OCI-LY3 (cell line): ENCODE measurements at regions not wholly inside any gene's neighbourhood (a gene's known extent, or its start where the extent isn't known, plus 50 kb on each side); places are given as distances from the start of the nearest gene placed in this dataset.

Source experiments
- H2AFZ ChIP-seq: fragments of 200-600, 300-600 bp; shearing (Covaris generic); 2 replicates; pipeline ENCODE4 v1.6.0; 2014; ENCODE audit warnings: antibody characterized with exemption, low read depth, low read length
- H3K27ac ChIP-seq: fragments of 200-600, 300-600 bp; sonication (generic); 2 replicates; pipeline ENCODE4 v1.5.1; 2014; ENCODE audit warnings: mild to moderate bottlenecking, low read length, moderate library complexity, mixed read lengths
- H3K27me3 ChIP-seq: fragments of 200-600, 300-600 bp; sonication (generic); 2 replicates; pipeline ENCODE4 v1.6.1; 2014; ENCODE audit warnings: low read depth, low read length, mixed read lengths
- H3K36me3 ChIP-seq: fragments of 200-600, 300-600 bp; sonication (generic); replicated peaks from 2 replicates; pipeline ENCODE3; 2014; ENCODE audit warnings: low read depth, low read length, mixed read lengths
- H3K4me1 ChIP-seq: fragments of 300-600, 200-600 bp; sonication (generic); 2 replicates; pipeline ENCODE4 v1.6.1; 2014; ENCODE audit warnings: low read length, mixed read lengths
- H3K4me2 ChIP-seq: fragments of 200-600, 300-600 bp; sonication (generic); 2 replicates; pipeline ENCODE4 v1.6.1; 2014; ENCODE audit warnings: low read length, mixed read lengths
- H3K4me3 ChIP-seq: fragments of 300-600, 200-600 bp; sonication (generic); 2 replicates; pipeline ENCODE4 v1.5.1; 2014; ENCODE audit warnings: antibody characterized with exemption, mild to moderate bottlenecking, low read length, moderate library complexity
- H3K79me2 ChIP-seq: fragments of 300-600, 200-600 bp; shearing (Covaris generic); 2 replicates; pipeline ENCODE4 v1.6.1; 2014; ENCODE audit warnings: mild to moderate bottlenecking, low read length, mixed read lengths
- H3K9ac ChIP-seq: fragments of 300-600, 200-600 bp; shearing (Covaris generic); 2 replicates; pipeline ENCODE4 v1.6.0; 2014; ENCODE audit warnings: mild to moderate bottlenecking, low read length, moderate library complexity
- H3K9me3 ChIP-seq: fragments of 200-600, 300-600 bp; shearing (Covaris generic); 2 replicates; pipeline ENCODE4 v1.6.1; 2014; ENCODE audit warnings: low read length, mixed read lengths; ENCODE audit not compliant: insufficient read depth
- H4K20me1 ChIP-seq: fragments of 200-600, 300-600 bp; sonication (generic); 2 replicates; pipeline ENCODE4 v1.6.1; 2016; ENCODE audit warnings: low read length, mixed read lengths; ENCODE audit not compliant: insufficient read depth
- CTCF ChIP-seq: fragments of 200-600, 300-600 bp; sonication (generic); IDR thresholded peaks from 2 replicates; pipeline ENCODE4 v1.5.1; 2014; ENCODE audit warnings: antibody characterized with exemption, low read length, low read depth
- EZH2phosphoT487 ChIP-seq: fragments of 200-600 bp; shearing (Covaris generic); IDR thresholded peaks from 2 replicates; pipeline ENCODE4 v1.6.1; 2018; ENCODE audit warnings: antibody characterized with exemption, mixed run types, low read depth

- H3K36me3 ChIP-seq = no peaks in the 10 kb centered on the region
- H3K4me3 ChIP-seq = no peak overlapping the region
- H3K27ac ChIP-seq = no peak overlapping the region
- no peaks in the 10 kb centered on the region for H3K9me3 ChIP-seq
- H3K4me1 ChIP-seq = no peaks in the 10 kb centered on the region; the same call in 1 of the 2 replicates
- H2AFZ ChIP-seq = no peak overlapping the region
- no peak for TF ChIP-seq CTCF
- TF ChIP-seq EZH2phosphoT487 = no peak
- no peaks in the 10 kb centered on the region for H4K20me1 ChIP-seq
- H3K79me2 ChIP-seq = no peaks in the 10 kb centered on the region
- H3K9ac ChIP-seq = no peak overlapping the region
- peaks cover 10% of the 10 kb centered on the region; the same call in 1 of the 2 replicates for H3K27me3 ChIP-seq
- H3K4me2 ChIP-seq = no peak overlapping the region
Observed at GRCh38 chr17:65328567-65328966, 191.4 kb downstream of the RGS9 start.

GRCh38 chr17:65324611-65325342, 187.6 kb downstream of the RGS9 start:
- Histone ChIP-seq H3K27ac (no peak overlapping the region), H3K36me3 (no peaks in the 10 kb centered on the region), H3K4me3 (no peak overlapping the region), H3K9ac (no peak overlapping the region), H4K20me1 (no peaks in the 10 kb centered on the region), H2AFZ (no peak overlapping the region), H3K4me2 (no peak overlapping the region), H3K27me3 (no peaks in the 10 kb centered on the region), H3K79me2 (no peaks in the 10 kb centered on the region), H3K9me3 (no peaks in the 10 kb centered on the region), H3K4me1 (no peaks in the 10 kb centered on the region)
- TF ChIP-seq EZH2phosphoT487 = no peak
- no peak for TF ChIP-seq CTCF

DNA sequence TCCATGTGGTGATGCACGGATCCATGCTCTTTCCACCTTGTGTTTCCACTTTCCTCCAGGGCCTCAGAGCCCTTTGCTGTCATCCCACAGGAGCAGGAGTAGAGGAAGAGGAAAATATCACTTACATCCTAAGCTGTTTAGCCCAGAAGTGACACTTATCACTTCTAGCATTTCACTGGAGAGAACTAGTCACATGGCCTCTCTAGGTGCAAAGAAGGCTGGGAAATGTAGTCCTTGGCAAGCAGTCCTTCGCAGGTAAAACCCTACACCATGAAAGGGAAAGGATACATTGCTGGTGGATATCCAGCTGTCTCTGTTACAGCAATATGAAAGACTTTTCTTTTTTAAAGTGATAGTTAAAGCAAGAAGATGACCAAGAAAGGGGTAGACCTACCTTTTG, 185.9 kb downstream of the RGS9 start:
- no peaks in the 10 kb centered on the region for H3K4me1 ChIP-seq
- no peak overlapping the region for H2AFZ ChIP-seq
- H3K79me2 ChIP-seq = no peaks in the 10 kb centered on the region
- H3K4me3 ChIP-seq = no peak overlapping the region
- H3K27ac ChIP-seq = no peak overlapping the region
- no peaks in the 10 kb centered on the region for H3K9me3 ChIP-seq
- no peaks in the 10 kb centered on the region for H3K27me3 ChIP-seq
- H3K4me2 ChIP-seq = no peak overlapping the region
- no peak overlapping the region for H3K9ac ChIP-seq
- no peaks in the 10 kb centered on the region for H4K20me1 ChIP-seq
- TF ChIP-seq EZH2phosphoT487 = no peak
- TF ChIP-seq CTCF = no peak
- H3K36me3 ChIP-seq = no peaks in the 10 kb centered on the region

DNA sequence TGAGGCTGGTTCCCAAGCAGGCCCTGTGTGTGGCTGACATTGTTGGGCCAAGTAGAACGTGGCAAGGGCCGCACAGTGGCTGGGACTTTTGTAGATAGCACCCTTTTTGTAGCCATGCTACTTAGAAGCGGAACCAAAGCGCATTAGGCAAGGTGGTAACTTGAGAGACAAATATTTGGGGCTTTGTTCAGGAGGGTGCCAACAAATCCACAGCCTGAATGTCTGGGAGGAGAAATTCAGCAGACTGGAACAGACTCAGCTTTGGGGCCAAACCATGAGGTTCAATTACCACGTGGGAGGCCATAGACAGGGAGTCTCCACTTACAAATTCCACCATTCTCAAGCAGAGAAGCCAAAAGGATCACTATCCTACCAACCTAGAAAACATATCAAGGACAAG, 183.7 kb downstream of the RGS9 start:
- Histone ChIP-seq H2AFZ (no peak overlapping the region), H3K4me1 (no peaks in the 10 kb centered on the region), H3K27me3 (peaks cover 12% of the 10 kb centered on the region), H3K4me3 (no peak overlapping the region), H3K36me3 (no peaks in the 10 kb centered on the region), H3K9ac (no peak overlapping the region), H3K9me3 (no peaks in the 10 kb centered on the region), H3K27ac (no peak overlapping the region), H3K4me2 (no peak overlapping the region), H3K79me2 (no peaks in the 10 kb centered on the region), H4K20me1 (no peaks in the 10 kb centered on the region)
- TF ChIP-seq EZH2phosphoT487 = no peak
- TF ChIP-seq CTCF = no peak
